ENCODE measurements at regions not wholly inside any gene's neighbourhood (a gene's known extent, or its start where the extent isn't known, plus 50 kb on each side); places are given as distances from the start of the nearest gene placed in this dataset.

GRCh38 chr1:194293851-194294405 lies 1107.5 kb upstream of the B3GALT2 start:
- TF ChIP-seq, protein P1, sequence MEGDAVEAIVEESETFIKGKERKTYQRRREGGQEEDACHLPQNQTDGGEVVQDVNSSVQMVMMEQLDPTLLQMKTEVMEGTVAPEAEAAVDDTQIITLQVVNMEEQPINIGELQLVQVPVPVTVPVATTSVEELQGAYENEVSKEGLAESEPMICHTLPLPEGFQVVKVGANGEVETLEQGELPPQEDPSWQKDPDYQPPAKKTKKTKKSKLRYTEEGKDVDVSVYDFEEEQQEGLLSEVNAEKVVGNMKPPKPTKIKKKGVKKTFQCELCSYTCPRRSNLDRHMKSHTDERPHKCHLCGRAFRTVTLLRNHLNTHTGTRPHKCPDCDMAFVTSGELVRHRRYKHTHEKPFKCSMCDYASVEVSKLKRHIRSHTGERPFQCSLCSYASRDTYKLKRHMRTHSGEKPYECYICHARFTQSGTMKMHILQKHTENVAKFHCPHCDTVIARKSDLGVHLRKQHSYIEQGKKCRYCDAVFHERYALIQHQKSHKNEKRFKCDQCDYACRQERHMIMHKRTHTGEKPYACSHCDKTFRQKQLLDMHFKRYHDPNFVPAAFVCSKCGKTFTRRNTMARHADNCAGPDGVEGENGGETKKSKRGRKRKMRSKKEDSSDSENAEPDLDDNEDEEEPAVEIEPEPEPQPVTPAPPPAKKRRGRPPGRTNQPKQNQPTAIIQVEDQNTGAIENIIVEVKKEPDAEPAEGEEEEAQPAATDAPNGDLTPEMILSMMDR (IDR thresholded peaks at IDR 0.05) = no peak
- TF ChIP-seq POLR2A (IDR thresholded peaks at IDR 0.05) = no peak

Data from thyroid gland (tissue), 4 donors.